Inflammatory macrophage treated with lipopolysaccharide for 1 hour (primary cell): ENCODE measurements at regions not wholly inside any gene's neighbourhood (a gene's known extent, or its start where the extent isn't known, plus 50 kb on each side); places are given as distances from the start of the nearest gene placed in this dataset.
A peak's percentile ranks its signal among the peaks of the same experiment; 100 is the strongest.
"Not testable (repeated sequence)": the region's sequence is repeated elsewhere in the genome, so short reads cannot be mapped to it uniquely, and the experiment has no call there.

ENCODE experiments used
- DNase-seq, 2 donors: peaks; one replicate each; pipeline ENCODE4 v3.0.0-alpha.2; 2020 to 2022

DNA sequence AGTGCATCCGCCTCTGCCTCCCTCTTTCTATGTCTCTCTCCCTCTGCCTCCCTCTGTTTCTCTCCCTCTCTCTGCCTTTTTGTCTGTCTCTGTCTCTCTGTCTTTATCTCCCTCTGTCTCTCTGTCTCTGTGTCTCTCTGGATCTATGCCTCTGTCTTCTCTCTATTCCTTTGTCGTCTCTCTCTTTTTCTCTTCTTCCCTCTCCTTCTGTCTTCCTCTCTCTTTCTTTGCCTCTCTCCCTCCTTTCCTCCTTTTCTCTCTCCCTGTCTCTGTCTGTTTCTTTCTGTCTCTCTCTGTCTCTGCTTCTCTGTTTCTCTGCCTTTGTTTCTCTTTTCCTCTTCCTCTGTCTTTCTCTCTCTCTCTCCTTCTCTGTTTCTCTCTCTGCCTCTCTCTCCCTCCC is 678.8 kb upstream of the NRP1 start:
- DNase-seq = no peak

DNA sequence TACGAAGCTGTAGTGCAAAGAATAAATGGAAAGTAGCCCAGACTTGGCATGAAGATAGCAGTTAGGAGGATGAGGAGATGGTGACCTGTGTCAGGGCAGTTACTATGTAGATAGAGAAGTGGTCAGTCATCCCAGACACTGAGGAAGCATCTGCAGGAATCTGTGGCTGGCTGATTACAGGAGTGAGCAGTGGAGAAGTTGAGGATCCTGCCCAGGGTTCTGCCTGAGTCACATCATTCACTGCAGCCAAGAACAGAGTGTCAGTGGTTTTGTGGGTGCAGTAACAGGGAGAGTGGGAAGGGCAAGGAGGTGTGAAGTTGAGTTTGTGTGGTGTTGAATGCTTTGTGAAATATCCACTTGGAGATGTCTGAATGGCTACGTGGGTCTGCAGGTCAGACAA is 676.4 kb upstream of the NRP1 start:
- no peak for DNase-seq

DNA sequence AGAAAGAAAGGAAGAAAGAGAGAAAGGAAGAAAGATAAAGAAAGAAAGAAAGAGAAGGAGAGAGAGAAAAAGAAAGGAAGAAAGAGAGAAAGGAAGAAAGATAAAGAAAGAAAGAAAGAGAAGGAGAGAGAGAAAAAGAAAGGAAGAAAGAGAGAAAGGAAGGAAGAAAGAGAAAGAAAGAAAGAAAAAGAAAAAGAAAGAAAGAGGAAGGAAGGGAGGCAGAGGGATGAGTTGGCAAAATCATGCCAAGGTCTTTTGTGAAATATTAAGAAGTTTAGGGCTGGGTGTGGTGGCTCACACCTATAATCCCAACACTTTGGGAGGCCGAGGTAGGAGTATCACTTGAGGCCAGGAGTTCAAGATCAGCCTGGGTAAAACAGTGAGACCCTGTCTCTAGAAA is 675.8 kb upstream of the NRP1 start:
- not testable (repeated sequence) for DNase-seq

DNA sequence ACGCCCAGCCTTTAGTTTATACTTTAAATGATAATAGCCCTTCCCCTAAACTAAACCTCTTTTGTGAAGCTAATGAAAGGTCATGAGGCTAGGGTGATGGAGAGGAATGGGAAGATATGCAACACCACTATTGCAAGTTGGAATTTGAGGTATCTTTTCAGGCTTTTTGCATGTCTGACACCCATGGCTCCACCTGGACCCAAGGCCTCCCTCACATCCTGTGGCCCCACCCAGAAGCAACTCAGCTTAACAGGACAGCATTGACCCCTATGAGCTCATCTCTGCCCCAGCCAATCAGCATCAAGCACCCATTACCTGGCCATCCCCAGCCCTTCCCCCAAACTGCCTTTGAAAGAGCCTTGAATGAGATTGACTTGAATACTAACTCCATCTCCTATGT is 674.2 kb upstream of the NRP1 start:
- DNase-seq = no peak

DNA sequence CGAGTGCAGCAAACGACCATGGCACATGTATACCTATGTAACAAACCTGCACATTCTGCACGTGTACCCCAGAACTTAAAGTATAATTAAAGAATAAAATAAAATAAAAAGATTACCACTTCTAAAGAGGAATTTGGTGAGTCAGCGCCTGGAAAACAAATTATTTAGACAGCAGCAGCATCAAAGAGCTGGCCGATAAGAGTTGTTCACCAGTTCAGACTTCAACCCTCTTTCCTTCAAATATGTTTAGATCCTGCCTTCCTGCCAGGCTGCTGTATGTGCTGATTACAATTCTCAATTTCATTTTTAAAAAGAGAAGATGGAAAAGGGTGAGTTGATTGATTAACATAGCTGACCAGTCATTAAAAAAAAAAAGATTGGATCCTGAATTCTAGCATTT is 672.0 kb upstream of the NRP1 start:
- no peak for DNase-seq

DNA sequence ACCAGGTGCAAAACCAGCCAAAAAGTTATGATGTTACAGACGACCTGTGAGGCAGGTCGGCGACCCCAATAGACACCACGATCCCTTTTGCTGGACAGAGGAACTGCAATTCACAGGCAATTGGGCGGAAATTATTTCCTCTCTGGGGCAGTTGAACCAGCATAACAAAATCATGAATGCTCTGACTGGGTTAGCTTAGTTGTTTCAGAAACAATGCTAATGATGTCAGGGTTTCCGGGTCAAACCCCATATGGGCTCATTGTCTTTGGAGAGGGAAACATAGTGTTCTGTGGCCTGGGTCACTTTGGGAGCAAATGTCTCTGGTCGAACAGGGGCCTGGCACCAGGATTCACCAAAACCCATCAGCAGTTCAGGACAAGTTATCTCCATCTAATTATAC is 669.1 kb upstream of the NRP1 start:
- no peak for DNase-seq

DNA sequence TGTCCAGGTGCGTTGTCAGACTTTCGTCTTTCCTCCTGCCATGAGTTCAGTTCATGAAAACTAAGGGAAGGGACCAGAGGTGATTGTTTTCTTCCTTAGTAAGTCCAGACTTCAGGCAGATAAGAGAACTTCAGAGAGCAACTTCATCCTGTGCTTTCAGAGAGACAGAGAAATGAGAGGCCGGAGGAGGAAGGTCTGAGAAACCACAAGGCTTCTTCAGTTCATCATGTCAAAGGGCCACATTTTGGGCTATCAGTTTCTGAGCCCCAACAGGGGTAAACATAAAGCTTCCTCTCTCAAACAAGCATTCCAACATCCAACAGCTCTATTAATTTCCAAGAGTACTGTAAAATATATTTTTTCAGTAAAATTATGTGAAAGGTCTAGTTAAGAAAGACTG is 668.4 kb upstream of the NRP1 start:
- DNase-seq = no peak

DNA sequence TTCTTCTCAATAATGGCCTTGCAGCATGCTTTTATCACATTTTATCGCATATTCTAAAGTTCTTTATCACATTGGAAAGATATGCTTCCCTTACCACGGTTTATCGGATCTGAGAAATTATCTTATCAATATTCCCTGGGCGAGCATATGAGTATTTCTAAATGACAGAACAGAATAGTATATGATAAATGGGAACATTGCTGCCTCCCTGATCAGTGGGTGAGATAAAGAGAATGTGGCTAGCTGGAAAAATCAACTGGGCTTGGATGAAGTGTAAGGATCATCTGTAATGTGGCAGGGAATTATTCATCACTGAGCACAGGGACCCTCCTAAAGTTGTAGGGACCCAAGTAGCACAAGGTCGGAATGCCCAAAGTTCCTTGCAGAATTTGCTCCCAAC is 667.4 kb upstream of the NRP1 start:
- DNase-seq = no peak

DNA sequence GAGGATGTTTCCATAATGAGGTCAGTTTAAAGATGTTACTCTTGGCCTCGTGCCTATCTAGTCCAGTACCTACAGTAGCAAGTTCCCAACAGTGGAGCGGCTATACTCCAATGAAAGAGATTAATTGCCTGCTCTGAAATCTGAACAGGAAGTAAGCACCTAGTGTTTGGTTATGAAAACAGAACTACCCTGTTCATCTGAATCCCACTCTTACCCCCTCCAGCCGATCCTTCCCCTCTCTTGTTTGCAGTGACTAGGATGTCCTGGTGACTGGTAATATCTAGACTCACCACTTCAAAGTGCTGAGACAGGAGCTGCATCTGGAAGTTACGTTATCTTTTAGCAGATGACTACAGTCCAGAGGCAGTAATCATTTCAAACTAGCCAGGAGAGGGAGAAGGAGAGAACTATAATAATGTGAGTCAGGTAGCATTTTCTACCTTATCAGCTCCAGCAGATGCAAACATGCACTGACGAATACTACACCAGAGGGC is 666.7 kb upstream of the NRP1 start:
- no peak for DNase-seq

DNA sequence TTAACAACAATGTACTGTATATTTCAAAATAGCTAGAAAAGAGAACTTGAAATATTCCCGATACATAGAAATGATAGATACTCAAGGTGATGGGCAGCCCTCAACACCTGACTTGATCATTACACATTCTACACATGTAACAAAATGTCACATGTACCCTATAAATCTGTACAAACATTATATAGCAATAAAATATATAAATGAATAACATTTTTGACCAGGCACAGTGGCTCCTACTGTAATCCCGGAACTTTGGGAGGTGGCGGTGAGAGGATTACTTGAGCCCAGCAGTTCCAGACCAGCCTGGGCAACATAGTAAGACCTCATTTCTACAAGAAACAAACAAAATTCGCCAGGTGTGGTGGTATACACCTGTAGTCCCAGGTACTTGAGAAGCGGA is 659.5 kb upstream of the NRP1 start:
- DNase-seq = no peak

DNA sequence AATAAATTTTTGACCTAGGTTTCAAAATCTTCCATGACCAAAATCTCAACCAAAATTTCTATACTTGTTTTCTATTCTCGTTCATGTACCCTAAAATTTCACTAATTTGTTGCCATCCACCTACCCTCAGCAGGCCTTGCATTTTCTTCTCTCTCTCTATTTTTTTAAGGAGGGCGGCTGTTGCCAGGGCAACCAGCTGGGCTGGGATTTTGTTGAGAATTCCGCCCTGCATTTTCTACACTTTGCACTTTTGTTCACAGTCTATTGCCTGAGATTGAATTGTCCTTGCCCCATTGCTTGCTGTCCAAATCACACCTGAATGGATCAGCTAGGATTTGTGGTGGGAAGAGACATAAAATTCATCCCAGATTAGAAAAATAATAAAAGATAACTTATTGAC is 657.5 kb upstream of the NRP1 start:
- DNase-seq = no peak

DNA sequence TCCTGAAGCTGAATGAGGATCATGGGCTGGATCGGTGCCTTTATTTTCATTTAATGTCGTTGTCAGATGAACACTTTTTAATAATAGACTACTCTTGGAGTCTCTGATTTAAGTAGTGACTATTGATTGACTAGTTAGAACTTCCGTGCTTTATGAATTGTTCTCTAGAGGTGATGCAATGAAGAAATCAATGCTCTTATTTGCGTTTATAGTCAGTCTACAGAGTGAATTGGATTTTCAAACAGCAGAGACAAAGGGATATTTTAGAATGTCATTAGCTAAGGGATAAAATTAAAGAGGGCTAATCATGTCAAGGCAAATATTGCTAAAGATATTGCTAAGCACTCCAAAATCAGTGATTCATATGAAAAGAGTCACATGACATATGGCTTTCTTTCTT is 652.0 kb upstream of the NRP1 start:
- no peak for DNase-seq

DNA sequence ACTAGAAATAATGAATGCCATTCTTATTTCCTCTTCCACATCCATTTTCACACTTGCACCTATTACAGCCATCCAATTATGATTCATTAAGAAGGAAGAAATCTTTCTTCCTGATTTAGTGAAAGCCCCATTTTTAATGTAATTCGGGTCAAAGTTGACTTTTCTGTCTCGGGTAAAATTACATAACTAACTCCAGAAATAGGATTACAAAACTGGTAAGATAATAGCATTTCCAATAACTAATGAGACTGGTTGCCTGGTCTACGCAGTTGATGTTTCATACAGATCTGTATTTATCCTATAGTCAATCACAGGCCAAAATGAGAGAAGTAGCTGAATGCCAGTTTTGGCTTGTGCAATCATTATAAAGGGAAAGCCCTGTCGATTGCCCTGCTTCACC is 651.5 kb upstream of the NRP1 start:
- peak; percentile 37 to 55 for DNase-seq

DNA sequence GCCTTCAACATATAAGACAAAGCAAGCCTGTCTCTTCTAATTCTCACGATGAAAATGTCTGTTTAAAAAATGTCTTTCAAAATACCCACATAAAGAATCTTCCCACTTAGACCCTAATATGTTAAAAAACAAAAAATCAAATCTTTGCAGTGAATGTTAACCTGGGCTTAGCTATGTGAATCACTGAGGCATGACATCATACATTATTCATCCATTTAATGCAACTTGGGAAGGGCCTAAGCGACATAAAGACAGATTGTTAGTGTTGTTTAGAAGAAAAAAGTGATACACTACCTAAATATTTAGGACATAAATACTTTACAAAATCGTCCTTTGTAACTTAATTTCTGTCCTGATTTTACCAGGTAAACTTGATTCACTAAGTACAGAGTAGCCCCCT is 648.5 kb upstream of the NRP1 start:
- peak in 1 of 2 donors; percentile 1 for DNase-seq

DNA sequence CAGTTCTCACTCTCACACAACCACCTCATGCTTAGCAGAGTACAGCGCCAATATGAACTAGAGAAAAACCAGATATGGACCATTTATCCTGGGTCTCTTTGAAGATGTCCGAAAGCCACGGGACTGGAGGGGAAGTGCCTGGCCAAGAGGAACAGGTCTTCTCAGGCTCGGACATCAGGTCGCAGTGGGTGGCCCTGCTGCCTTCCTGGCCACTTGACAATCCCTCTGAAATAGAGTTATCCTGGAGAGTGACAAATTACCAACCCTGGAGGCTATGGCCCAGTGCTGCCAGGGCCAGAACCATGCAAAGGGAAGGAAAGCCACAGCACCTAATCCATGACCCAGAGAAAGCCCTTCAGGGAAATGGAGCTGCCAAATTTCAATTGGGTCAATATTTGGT is 646.8 kb upstream of the NRP1 start:
- DNase-seq = no peak

DNA sequence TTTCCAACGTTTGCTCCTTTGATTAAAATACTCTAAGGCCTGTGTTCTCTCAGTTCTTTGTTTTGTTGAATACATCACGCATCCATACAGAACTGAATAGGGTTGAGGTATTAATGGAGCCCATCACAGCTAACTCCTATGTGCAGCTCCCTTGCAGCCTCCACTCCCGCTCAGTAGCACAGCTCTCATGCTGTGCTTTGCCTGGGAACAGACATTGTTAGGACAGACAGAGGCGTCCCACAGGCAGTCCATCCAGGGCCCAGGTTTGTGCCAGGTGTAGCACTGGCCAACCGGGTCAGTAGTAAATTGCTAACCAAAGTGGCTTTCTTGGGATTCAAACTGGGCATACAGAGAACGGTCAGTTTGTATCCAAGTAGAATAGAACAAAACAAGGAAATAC is 644.7 kb upstream of the NRP1 start:
- DNase-seq = no peak

DNA sequence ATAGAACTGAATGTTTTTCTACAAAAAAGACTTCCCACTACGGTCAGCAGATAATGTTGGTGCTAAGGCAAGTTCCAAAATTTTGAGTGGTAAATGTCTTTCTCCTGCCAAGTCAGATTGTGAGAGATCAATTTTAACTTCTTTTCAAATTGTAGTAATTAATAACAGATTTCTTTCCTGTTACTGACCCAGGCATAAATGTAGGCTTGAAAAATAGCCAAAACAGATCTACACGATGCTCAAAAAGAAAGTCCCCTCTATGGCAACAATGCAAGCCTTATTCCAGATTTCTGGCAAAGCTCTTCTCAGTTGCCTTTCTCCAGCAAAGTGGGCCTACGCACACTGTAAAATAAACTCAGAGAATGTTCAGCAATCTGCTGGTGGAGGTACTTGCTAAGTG is 641.0 kb upstream of the NRP1 start:
- DNase-seq = no peak

DNA sequence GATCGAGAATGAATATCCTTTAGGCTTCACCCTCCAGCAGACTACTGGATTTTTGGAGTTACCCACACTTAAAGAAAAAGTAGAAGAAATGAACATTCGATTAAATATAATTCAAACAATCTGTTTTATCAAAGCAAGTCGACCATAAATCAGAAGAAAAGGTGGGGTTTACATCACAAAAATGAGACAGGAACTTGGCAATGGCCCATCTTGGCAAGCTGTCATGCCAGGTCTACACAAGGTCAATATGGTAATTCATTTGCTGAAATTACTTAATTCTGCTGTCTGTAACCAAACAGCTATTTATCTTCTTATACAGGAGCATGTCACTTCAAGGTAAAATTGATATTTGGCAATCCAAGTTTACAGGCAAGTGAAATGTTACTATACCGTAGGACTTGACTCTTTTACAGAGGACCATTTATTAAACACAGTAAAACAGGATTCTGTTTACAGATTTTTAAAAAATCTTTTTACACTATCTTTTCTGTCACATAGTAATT is 640.6 kb upstream of the NRP1 start:
- no peak for DNase-seq

DNA sequence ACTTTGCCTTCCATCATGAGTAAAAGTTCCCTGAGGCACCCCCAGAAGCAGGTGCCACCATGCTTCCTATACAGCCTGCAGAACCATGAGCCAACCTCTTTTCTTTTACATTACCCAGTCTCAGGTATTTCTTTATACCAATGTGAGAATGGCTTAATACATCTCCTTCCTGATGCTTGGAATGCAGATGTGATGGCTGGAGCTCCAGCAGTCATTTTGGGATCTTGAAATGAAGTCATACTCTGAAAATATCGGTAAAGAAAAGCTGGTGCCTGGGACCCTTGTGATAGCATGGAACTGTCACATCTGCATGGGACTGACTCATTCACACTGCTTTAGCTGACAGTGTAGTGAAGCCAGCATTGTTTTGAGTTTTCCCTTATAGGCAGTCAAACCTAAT is 634.5 kb upstream of the NRP1 start:
- DNase-seq = no peak

DNA sequence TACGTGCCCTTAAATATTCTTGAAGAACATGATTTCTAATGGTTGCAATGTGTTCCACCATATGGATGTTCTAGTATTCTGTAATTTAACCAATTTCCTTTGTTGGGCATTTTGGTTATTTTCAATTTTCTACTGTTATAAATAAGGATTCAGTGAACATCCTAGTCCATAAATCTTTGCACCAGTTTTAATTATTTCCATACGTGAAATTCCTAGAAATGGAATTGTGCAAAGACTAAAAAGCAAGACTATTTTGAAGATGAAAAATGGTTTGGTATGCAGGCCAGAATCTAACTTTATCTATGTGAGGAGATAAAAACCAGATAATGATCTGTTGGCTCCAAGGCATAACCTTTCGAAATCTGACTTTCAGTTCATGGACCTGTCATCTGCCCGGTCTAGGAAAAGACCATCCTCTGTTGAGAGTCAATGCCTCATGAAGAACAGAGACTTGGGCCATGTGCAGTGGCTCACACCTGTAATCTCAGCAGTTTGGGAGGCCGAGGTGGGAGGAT is 633.2 kb upstream of the NRP1 start:
- no peak for DNase-seq

DNA sequence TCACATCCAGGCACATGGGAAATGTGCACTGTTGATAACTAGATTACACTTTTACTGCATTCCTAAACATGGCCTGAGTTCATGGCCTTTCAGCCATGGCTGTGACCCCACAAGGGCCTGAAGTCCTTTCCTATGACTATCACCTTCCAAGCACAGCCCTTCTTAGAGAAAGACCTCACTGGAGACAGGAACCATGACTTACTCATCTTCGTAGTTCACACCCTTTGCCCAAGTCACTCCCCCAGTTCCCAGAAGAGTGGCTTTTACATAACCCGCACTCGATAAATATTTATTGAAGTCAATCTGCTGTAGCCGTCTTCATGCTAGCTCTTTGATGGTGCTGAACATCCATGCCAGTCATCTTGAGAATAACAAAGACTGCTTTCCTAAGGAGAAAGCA is 632.5 kb upstream of the NRP1 start:
- no peak for DNase-seq

DNA sequence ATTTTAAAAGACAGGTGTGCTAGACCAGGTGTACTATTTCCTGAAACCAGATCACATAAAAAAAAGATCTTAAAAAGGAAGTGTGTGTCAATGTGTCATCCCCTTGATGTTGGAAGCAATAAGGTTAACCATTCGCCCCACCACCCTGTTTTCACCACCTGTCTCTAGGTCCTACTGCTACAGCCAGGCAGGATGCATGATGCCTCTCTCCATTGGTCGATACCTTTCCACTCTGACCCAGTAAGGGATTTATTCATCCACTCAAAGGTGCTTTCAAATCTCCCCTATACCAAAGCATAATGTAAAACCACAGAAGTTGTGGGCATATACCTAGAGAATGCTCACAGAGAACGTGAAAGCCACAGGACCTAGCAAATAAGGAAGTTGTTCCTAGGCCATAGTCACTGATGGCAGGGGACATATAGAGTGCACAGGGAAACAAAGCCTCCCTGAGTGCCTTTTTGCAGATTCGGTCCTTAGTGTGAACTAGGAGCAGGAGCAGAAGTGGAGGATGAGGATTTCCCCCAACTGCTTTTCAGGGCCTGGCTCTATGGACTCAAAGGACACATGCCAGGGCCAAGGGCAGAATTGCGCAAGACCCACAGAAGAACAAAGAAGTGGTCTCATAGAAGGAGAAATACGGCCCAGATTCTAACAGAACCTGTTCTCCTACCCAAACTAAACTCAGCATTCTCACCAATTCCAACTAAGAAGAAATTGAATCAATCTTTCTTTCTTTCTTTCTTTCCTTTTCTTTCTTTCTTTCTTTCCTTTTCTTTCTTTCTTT is 631.5 kb upstream of the NRP1 start:
- DNase-seq = no peak

DNA sequence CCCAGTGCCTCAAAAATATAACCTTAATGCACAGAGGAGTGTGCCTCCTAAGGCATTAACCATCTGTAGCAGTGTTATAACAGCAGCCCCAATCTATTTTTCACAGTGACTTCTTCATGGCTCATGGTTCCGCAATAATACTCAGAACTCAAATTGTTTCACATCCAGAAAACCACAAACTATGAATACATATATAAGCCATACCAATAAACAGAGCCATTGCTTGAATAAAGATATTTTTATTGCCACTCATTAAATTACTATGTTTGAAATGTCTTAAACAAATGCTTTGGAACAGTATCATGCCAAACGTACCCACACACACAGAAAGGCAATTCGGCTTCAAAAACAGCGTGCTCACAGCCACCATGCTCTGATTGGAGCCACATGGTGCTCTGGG is 629.3 kb upstream of the NRP1 start:
- no peak for DNase-seq

DNA sequence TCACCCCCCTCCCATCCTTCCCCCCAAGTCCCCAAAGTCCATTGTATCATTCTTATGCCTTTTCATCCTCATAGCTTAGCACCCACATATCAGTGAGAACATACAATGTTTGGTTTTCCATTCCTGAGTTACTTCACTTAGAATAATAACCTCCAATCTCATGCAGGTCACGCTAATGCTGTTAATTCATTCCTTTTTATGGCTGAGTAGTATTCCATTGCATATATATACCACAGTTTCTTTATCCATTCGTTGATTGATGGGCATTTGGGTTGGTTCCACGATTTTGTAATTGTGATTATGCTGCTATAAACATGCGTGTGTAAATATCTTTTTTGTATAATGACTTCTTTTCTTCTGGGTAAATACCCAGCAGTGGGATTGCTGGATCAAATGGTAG is 621.9 kb upstream of the NRP1 start:
- DNase-seq = not testable (repeated sequence)

DNA sequence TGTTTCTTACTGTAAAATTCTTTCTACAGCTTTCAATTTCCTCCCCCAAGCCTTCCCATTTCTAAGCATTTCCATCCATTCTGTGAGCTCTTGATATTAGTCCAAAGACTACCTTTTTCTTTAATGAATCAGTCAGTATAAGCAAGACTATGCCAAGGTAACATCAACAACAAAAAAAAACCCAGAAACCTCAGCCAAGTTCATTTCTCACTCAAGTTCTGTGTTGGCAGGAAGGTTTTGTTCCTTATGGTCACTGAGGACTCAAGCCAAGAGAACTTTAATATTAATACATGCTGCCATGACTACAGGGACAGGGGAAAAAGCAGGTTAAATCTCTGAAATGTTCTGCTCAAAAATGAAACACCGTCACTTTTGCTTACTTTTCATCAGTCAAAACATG is 621.2 kb upstream of the NRP1 start:
- DNase-seq = no peak
